WTC11 (cell line): ENCODE measurements at regions not wholly inside any gene's neighbourhood (a gene's known extent, or its start where the extent isn't known, plus 50 kb on each side); places are given as distances from the start of the nearest gene placed in this dataset.

Experiments
- ATAC-seq: fragments of 200-7000 bp; cut with Tn5 transposase; 2 replicates; pipeline ENCODE4 v1.10.0; 2021; ENCODE audit warnings: mild to moderate bottlenecking, moderate library complexity
- CTCF ChIA-PET: fragments of 300-600 bp; sonication (Branson Sonifier 250); formaldehyde crosslinking; loops from one replicate; lab custom pipeline; 2021; ENCODE audit warnings: antibody characterized with exemption; lab: Charles Lee
- POLR2A ChIA-PET: fragments of 350-600 bp; sonication (Branson Sonifier 250); formaldehyde crosslinking; loops from one replicate; lab custom pipeline; 2021; ENCODE audit warnings: antibody characterized with exemption; lab: Charles Lee
- DNase-seq: peaks from one replicate; pipeline ENCODE4 v3.0.0; 2021; ENCODE audit warnings: low spot score
- H3K27ac Mint-ChIP-seq: 2 replicates; pipeline ENCODE4 v1.8.0; 2021; ENCODE audit warnings: mixed read lengths
- H3K27me3 Mint-ChIP-seq: 2 replicates; pipeline ENCODE4 v1.8.0; 2021; ENCODE audit warnings: low read depth, mild to moderate bottlenecking, moderate library complexity, mixed read lengths
- H3K36me3 Mint-ChIP-seq: 2 replicates; pipeline ENCODE4 v1.8.0; 2021; ENCODE audit warnings: mixed read lengths
- H3K4me1 Mint-ChIP-seq: 2 replicates; pipeline ENCODE4 v1.8.0; 2022; ENCODE audit warnings: mixed read lengths
- H3K4me3 Mint-ChIP-seq: 2 replicates; pipeline ENCODE4 v1.8.0; 2021; ENCODE audit warnings: mild to moderate bottlenecking, moderate library complexity, mixed read lengths
- H3K9me3 Mint-ChIP-seq: 2 replicates; pipeline ENCODE4 v1.8.0; 2021; ENCODE audit warnings: mixed read lengths
- CBFB ChIP-seq: sonication (generic); formaldehyde crosslinking; IDR thresholded peaks from 2 replicates; pipeline ENCODE4 v1.8.1; 2022; ENCODE audit warnings: mild to moderate bottlenecking, low read depth, missing genetic modification reagents
- CREM ChIP-seq: sonication (generic); formaldehyde crosslinking; IDR thresholded peaks from 2 replicates; pipeline ENCODE4 v1.8.1; 2022; ENCODE audit warnings: mild to moderate bottlenecking, missing genetic modification reagents, moderate library complexity
- EMX1 ChIP-seq: fragments of 250-450 bp; sonication (Bioruptor Pico); IDR thresholded peaks from 2 replicates; pipeline ENCODE4 v1.8.0; 2021; ENCODE audit warnings: mild to moderate bottlenecking
- NR3C1 ChIP-seq: sonication (generic); formaldehyde crosslinking; conservative IDR thresholded peaks from 2 replicates; pipeline ENCODE4 v1.8.1; 2023; ENCODE audit warnings: low read depth, mild to moderate bottlenecking, missing genetic modification reagents
- TCF7 ChIP-seq: sonication (generic); formaldehyde crosslinking; IDR thresholded peaks from 2 replicates; pipeline ENCODE4 v1.8.0; 2022; ENCODE audit warnings: mild to moderate bottlenecking, low read depth, missing genetic modification reagents, moderate library complexity
- TEAD4 ChIP-seq: sonication (generic); formaldehyde crosslinking; IDR thresholded peaks from 2 replicates; pipeline ENCODE4 v1.8.0; 2022; ENCODE audit warnings: mild to moderate bottlenecking, missing genetic modification reagents
- TF ChIP-seq, protein P1 (sequence below): sonication (generic); formaldehyde crosslinking; IDR thresholded peaks from 2 replicates; pipeline ENCODE4 v1.8.1; 2022; ENCODE audit warnings: mild to moderate bottlenecking, moderate library complexity, missing genetic modification reagents
- TF ChIP-seq, protein P2 (sequence below): sonication (generic); formaldehyde crosslinking; conservative IDR thresholded peaks from 2 replicates; pipeline ENCODE4 v1.8.1; 2023; ENCODE audit warnings: mild to moderate bottlenecking, low read depth, missing genetic modification reagents, moderate library complexity
- TF ChIP-seq, protein P3 (sequence below): fragments of 250-450 bp; sonication (Bioruptor Pico); IDR thresholded peaks from 2 replicates; pipeline ENCODE4 v1.9.0; 2021; ENCODE audit warnings: mild to moderate bottlenecking
- TF ChIP-seq, protein P4 (sequence below): fragments of 250-450 bp; sonication (Bioruptor Pico); IDR thresholded peaks from 2 replicates; pipeline ENCODE4 v2.1.2; 2022; ENCODE audit warnings: mild to moderate bottlenecking, moderate library complexity
- TF ChIP-seq, protein P5 (sequence below): fragments of 250-450 bp; sonication (Bioruptor Pico); conservative IDR thresholded peaks from 2 replicates; pipeline ENCODE4 v1.9.0; 2021; ENCODE audit warnings: mild to moderate bottlenecking
- TF ChIP-seq, protein P6 (sequence below): sonication (generic); formaldehyde crosslinking; IDR thresholded peaks from 2 replicates; pipeline ENCODE4 v1.8.0; 2022; ENCODE audit warnings: mild to moderate bottlenecking, missing genetic modification reagents
- TF ChIP-seq, protein P7 (sequence below): sonication (generic); formaldehyde crosslinking; IDR thresholded peaks from 2 replicates; pipeline ENCODE4 v1.8.1; 2023; ENCODE audit warnings: mild to moderate bottlenecking, missing genetic modification reagents

DNA sequence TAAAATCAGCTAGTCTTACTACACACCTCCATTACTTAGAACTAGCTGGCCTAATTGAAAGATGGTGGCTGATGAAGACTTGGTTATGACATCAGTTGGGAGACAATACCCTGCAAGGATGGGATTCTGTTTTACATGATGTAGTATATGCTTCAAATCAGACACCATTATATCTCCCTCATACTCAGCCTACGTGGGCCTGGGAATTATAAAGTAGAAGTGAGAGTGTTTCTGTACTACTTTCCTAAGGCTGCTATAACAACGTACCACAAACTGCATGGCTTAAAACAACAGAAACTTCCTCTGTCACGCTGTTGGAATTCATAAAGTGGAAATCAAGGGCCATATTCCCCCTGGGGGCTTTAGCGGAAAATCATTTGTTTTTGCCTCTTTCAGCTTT lies 190.4 kb downstream of the PAH start:
- ChIA-PET CTCF (interaction anchor here (1.5 kb wide), 1 partner anchor 24 kb away, joined by 5 read pairs; no protein-coding TSS in a partner anchor), POLR2A (no interaction called here)
- H3K36me3 Mint-ChIP-seq = no peaks in the 10 kb centered on the region
- no peak overlapping the region for H3K4me3 Mint-ChIP-seq
- peaks cover 9% of the 10 kb centered on the region for H3K4me1 Mint-ChIP-seq
- TF ChIP-seq, protein P1, sequence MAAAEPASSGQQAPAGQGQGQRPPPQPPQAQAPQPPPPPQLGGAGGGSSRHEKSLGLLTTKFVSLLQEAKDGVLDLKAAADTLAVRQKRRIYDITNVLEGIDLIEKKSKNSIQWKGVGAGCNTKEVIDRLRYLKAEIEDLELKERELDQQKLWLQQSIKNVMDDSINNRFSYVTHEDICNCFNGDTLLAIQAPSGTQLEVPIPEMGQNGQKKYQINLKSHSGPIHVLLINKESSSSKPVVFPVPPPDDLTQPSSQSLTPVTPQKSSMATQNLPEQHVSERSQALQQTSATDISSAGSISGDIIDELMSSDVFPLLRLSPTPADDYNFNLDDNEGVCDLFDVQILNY = no peak
- no peak overlapping the region for H3K27ac Mint-ChIP-seq
- H3K9me3 Mint-ChIP-seq = no peaks in the 10 kb centered on the region
- peaks cover 4% of the 10 kb centered on the region; the same call in 1 of the 2 replicates for H3K27me3 Mint-ChIP-seq
- DNase-seq = no peak
- ATAC-seq = no peak

DNA sequence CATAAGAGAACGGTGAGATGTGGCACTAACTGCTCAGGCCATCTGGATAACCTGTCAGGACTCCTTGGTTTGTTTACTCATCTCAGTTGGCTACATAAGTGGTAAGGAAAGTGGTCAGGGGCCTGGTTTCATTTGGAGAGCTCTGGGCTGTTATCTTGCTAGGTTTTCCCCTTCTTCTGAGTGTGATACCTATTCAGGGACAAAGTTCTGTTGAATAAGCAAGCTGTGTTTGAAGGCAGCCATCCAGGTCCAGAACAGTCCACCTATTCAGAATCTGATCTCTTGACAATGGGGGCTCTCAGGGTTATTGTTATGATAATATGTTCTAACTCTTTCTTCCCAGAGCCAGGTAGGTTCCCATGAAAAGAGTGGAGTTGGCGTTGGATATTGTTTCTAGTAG lies 194.9 kb downstream of the PAH start:
- Mint-ChIP-seq H3K4me3 (no peak overlapping the region), H3K4me1 (peaks cover 9% of the 10 kb centered on the region), H3K27ac (peak overlapping the region; percentile 88), H3K36me3 (no peaks in the 10 kb centered on the region), H3K27me3 (peaks cover 4% of the 10 kb centered on the region; the same call in 1 of the 2 replicates), H3K9me3 (no peaks in the 10 kb centered on the region)
- DNase-seq (no peak), ATAC-seq (peak; percentile 95)
- CTCF ChIA-PET = interaction anchor here (0.7 kb wide), 1 partner anchor 19 kb away, joined by 3 read pairs; no protein-coding TSS in a partner anchor
- TF ChIP-seq, protein P2, sequence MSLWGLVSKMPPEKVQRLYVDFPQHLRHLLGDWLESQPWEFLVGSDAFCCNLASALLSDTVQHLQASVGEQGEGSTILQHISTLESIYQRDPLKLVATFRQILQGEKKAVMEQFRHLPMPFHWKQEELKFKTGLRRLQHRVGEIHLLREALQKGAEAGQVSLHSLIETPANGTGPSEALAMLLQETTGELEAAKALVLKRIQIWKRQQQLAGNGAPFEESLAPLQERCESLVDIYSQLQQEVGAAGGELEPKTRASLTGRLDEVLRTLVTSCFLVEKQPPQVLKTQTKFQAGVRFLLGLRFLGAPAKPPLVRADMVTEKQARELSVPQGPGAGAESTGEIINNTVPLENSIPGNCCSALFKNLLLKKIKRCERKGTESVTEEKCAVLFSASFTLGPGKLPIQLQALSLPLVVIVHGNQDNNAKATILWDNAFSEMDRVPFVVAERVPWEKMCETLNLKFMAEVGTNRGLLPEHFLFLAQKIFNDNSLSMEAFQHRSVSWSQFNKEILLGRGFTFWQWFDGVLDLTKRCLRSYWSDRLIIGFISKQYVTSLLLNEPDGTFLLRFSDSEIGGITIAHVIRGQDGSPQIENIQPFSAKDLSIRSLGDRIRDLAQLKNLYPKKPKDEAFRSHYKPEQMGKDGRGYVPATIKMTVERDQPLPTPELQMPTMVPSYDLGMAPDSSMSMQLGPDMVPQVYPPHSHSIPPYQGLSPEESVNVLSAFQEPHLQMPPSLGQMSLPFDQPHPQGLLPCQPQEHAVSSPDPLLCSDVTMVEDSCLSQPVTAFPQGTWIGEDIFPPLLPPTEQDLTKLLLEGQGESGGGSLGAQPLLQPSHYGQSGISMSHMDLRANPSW = no peak
- TF ChIP-seq, protein P3, sequence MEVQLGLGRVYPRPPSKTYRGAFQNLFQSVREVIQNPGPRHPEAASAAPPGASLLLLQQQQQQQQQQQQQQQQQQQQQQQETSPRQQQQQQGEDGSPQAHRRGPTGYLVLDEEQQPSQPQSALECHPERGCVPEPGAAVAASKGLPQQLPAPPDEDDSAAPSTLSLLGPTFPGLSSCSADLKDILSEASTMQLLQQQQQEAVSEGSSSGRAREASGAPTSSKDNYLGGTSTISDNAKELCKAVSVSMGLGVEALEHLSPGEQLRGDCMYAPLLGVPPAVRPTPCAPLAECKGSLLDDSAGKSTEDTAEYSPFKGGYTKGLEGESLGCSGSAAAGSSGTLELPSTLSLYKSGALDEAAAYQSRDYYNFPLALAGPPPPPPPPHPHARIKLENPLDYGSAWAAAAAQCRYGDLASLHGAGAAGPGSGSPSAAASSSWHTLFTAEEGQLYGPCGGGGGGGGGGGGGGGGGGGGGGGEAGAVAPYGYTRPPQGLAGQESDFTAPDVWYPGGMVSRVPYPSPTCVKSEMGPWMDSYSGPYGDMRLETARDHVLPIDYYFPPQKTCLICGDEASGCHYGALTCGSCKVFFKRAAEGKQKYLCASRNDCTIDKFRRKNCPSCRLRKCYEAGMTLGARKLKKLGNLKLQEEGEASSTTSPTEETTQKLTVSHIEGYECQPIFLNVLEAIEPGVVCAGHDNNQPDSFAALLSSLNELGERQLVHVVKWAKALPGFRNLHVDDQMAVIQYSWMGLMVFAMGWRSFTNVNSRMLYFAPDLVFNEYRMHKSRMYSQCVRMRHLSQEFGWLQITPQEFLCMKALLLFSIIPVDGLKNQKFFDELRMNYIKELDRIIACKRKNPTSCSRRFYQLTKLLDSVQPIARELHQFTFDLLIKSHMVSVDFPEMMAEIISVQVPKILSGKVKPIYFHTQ = no peak
- TF ChIP-seq NR3C1 (CRISPR knock-in tag) = no peak
- no peak for TF ChIP-seq TCF7 (CRISPR knock-in tag)
- TF ChIP-seq CREM = no peak
- no peak for TF ChIP-seq EMX1 (CRISPR knock-in tag)
- TF ChIP-seq, protein P4, sequence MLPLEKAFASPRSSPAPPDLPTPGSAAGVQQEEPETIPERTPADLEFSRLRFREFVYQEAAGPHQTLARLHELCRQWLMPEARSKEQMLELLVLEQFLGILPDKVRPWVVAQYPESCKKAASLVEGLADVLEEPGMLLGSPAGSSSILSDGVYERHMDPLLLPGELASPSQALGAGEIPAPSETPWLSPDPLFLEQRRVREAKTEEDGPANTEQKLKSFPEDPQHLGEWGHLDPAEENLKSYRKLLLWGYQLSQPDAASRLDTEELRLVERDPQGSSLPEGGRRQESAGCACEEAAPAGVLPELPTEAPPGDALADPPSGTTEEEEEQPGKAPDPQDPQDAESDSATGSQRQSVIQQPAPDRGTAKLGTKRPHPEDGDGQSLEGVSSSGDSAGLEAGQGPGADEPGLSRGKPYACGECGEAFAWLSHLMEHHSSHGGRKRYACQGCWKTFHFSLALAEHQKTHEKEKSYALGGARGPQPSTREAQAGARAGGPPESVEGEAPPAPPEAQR = no peak
- TF ChIP-seq CBFB (CRISPR knock-in tag) = no peak
- no peak for TF ChIP-seq TEAD4 (CRISPR knock-in tag)
- TF ChIP-seq, protein P5, sequence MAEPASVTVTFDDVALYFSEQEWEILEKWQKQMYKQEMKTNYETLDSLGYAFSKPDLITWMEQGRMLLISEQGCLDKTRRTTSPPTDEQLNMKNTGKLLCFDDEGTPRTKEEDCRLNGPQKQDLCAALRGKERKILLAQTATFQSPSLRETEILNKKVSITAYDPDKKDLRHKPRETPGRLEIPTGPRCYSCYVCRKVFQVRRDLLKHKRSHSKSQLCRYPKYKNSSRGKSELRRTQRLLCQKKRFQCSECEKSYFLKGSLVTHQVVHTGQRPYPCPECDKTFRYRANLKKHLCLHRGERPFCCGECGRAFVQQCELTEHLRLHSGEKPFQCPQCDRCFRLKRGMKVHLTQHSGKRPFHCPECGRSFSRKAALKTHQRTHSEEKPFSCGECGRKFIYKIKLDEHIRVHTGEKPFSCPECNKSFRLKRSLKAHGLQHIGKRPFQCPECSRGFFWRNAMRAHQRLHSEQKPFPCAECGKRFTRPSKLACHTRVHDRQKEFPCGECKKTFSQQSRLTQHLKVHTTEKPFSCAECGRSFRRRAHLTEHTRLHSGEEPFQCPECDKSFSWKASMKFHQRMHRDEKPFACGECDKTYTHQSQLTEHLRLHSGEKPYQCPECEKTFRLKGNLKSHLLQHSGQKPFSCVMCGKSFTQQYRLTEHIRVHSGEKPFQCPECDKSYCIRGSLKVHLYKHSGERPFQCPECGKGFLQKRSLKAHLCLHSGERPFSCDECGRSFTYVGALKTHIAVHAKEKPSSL (CRISPR knock-in tag) = no peak
- TF ChIP-seq, protein P6, sequence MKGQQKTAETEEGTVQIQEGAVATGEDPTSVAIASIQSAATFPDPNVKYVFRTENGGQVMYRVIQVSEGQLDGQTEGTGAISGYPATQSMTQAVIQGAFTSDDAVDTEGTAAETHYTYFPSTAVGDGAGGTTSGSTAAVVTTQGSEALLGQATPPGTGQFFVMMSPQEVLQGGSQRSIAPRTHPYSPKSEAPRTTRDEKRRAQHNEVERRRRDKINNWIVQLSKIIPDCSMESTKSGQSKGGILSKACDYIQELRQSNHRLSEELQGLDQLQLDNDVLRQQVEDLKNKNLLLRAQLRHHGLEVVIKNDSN = no peak
- TF ChIP-seq, protein P7, sequence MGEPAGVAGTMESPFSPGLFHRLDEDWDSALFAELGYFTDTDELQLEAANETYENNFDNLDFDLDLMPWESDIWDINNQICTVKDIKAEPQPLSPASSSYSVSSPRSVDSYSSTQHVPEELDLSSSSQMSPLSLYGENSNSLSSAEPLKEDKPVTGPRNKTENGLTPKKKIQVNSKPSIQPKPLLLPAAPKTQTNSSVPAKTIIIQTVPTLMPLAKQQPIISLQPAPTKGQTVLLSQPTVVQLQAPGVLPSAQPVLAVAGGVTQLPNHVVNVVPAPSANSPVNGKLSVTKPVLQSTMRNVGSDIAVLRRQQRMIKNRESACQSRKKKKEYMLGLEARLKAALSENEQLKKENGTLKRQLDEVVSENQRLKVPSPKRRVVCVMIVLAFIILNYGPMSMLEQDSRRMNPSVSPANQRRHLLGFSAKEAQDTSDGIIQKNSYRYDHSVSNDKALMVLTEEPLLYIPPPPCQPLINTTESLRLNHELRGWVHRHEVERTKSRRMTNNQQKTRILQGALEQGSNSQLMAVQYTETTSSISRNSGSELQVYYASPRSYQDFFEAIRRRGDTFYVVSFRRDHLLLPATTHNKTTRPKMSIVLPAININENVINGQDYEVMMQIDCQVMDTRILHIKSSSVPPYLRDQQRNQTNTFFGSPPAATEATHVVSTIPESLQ (CRISPR knock-in tag) = no peak
- POLR2A ChIA-PET = no interaction called here
